Ammon's horn (tissue), 1 donor: ENCODE measurements at regions not wholly inside any gene's neighbourhood (a gene's known extent, or its start where the extent isn't known, plus 50 kb on each side); places are given as distances from the start of the nearest gene placed in this dataset.
"Not testable (repeated sequence)": the region's sequence is repeated elsewhere in the genome, so short reads cannot be mapped to it uniquely, and the experiment has no call there.

Source experiments
- DNase-seq: peaks from one replicate; pipeline ENCODE4 v3.0.0-alpha.2; 2016; ENCODE audit warnings: low spot score

DNA sequence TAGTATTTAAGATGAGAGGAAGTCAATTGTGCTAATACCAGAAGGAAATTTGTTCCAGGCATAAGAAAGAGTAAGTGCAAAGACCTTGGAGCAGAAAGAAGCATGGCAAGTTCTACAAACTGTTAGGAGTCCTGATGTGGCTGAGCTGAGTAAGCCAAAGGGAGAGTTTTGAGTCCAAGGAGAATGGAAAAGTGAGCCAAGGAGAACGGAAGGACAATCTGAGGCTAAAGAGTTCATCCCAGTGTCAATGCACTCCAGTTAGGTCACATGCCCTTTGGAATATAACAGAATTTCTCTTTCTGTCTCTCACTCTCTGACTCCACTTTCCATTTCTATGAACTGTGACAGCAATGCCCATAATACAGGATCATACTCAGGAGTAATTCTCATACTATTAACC, 224.7 kb downstream of the CAAP1 start:
- DNase-seq, result no peak

- no peak for DNase-seq
Measured at GRCh38 chr9:26665666-26666065, 226.9 kb downstream of the CAAP1 start.

- not testable (repeated sequence) for DNase-seq
Measured at GRCh38 chr9:26664087-26664773, 228.4 kb downstream of the CAAP1 start.

GRCh38 chr9:26662476-26662875, 230.1 kb downstream of the CAAP1 start:
- no peak for DNase-seq

GRCh38 chr9:26658476-26658875, 234.1 kb downstream of the CAAP1 start:
- DNase-seq, result no peak

DNA sequence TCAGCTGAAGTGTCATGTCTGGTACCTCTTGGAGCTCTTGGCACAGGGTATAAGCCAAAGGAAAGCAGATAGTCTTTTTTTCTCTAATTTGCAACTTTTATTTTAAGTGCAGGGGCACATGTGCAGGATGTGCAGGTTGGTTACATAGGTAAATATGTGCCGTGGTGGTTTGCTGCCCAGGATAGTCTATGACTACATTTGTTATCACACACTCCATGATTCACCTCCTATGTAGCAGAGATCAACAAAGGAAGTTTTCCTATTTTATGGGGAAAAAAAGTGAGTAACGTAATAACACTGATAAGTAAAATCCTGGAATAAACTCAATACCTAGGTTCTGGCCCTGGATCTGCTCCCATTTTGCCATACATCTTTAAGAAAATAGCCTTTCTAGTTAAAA, 234.6 kb downstream of the CAAP1 start:
- DNase-seq, result no peak

DNA sequence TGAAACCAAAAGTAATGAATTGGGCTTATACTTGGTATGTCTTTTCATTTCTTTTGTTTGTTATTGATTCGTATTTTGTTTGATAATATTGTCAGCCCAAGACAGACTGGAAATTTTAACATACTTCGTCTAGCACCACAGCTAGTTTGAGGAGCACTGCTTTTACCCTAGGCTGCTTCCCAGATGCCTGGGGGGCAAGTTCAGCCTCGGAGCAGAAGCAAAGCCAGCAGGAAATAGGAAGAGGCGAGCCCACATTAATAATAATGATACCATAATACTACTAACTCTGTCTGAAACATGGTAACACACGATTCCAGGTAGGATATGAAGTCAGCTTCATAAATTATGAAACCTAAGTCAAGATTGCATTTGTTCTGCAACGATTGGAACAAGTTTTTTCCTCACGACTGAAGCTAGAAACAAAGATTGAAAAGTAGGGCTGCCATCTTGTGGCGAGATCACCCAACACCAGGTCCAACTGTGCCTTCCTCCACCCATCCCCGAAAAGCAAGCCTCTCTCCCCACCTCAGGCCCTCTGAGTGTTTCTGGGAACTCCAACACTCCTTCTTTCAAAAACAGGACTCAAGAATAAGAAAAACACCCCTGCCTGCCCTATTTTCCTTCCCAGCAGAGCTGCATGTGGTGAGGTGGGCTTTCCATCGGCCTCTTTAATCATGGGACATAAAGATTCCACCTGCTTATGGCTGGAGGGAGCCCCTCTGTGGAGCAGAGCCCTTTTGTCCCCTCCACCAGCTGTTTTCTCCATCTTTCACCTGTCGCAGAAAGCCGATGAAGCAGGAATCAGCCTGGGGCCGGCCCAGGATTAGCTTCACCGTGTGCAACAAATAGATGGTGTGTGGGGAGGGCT, 236.4 kb downstream of the CAAP1 start:
- peak; percentile 69 for DNase-seq

DNA sequence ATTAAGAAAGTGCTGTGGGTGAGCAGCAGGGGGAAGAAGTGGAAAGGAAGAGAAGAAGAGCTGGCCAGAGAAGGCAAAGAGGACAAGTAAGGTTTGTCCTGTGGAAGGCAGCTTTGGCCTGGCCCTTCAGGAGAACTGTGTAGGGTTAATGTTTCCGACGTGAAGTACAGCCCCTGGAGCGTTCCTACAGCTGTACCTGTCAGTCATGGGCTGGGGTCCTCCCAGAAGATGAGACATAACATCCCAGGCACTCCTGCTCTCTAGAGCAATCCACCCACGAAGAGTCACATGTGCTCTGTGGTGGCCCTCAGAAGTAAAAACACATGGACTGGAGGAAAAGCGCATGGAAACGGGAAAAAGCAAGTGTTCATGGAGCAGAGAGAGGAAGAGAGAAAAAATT, 237.4 kb downstream of the CAAP1 start:
- no peak for DNase-seq

- peak; percentile 9 for DNase-seq
Measured at GRCh38 chr9:26650325-26650724, 242.3 kb downstream of the CAAP1 start.

DNA sequence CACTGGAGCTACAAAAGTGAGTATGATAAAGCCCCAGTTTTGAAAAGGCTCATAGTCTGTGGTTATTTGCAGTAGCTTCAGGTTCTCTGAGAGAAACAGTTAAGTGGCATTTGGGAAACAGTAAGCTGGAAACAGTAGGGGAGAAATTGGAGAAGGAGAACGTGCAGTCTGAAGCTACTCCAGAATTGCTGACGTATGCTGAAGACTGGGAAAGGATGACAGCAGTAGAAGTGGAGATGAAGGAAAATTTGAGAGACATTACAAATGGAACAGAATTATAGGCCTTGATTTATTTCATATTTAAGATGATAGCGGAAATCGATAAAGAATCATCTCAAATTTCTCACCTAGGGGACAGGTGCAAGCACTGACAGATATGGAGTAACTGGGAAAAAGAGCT, 248.8 kb downstream of the CAAP1 start:
- DNase-seq, result no peak

DNA sequence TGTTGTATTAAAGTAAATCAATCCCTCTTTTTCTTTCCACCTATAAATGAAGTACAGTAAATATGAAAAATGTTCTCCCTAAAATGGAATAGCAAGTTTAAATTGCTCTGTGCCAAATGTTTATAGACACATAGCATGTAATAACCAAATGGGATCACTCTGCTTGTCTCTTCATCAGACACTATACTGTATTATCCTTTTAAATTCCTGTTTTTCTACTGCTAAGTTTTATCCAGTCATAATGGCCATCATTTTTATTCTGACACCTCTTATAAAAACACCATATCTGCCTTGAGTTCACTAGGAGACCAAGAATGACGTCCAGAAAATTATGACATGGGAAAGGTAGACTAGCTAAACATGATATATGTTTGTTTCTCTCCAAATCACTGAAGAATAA, 252.8 kb downstream of the CAAP1 start:
- DNase-seq, result no peak

DNA sequence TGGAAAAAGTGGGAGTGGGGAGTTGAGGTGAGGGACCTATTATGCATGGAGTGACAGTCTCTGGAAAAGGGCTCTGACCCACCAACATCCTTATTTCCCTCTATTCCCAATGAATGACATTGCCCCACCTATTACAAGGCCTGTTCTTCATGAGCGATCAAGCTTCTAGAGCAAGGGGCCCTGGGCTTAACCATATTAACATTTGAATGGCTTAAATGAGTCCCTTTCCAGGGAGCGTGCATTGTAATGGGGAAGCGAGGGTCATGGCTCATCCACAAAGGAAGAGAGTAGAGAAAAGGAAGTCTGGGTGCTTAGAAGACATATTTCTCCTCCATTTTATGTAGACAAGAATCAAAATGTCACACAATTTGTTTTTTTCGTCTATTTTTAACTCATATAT, 255.5 kb downstream of the CAAP1 start:
- no peak for DNase-seq

DNA sequence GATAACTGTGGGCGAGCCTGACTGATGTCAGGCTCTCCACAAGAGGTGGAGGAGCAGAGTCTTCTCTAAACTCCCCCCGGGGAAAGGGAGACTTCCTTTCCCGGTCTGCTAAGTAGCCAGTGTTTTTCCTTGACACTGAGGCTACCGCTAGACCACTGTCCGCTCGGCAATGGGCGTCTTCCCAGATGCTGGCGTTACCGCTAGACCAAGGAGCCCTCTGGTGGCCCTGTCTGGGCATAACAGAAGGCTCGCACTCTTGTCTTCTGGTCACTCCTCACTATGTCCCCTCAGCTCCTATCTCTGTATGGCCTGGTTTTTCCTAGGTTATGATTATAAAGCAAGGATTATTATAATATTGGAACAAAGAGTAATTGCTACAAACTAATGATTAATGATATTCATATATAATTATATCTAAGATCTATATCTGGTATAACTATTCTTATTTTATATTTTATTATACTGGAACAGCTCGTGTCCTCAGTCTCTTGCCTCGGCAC, 278.7 kb downstream of the CAAP1 start:
- not testable (repeated sequence) for DNase-seq

- DNase-seq, result no peak
Measured at GRCh38 chr9:26612211-26612610, 280.4 kb downstream of the CAAP1 start.

GRCh38 chr9:26606756-26607155, 285.8 kb downstream of the CAAP1 start:
- DNase-seq, result no peak

- no peak for DNase-seq
Measured at GRCh38 chr9:26605367-26605766, 287.2 kb downstream of the CAAP1 start.

DNA sequence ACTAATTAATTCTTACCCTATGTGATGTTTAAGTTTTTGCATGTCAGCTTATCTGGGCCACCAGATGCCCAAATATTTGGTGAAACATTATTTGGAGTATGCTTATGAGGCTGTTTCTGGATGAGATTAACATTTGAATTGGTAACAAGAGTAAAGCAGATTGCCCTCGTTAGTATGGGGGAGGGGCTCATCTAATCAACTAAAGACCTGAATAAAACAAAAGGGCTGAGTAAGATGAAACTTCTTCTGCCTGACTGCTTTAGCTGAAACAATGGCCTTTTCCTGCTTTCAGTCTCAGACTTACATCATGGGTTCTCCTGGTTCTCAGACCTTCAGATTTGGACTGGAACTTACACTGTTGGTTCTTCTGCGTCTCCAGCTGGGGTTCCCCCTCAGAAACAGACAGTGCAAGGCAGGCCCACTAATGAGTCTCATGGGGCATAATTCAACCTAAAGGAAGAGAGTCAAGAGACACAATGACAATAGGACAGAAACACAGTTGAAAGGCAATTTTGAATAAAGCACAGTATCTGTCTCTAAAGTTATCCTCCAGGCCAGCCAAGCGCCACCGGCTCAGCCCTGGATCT, 288.4 kb downstream of the CAAP1 start:
- DNase-seq, result no peak

DNA sequence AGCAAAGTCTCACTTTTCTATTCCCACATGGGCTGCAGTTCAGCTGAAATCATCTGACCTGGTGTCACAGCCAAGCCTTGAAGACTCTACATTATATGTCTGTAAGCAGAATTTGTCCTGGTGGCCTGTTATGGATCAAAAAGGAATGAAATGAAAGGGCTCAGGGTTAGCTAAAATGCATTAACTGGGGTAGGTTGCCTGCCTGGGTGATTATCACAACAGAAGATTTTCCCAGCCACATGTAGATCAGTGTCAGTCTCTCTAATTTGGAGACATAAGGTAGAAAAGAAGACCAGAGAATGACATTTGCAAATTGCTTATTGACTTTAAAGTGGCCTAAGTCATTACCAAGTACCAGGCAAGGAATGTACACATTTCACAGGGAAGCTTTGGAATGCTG, 289.0 kb downstream of the CAAP1 start:
- DNase-seq, result no peak

DNA sequence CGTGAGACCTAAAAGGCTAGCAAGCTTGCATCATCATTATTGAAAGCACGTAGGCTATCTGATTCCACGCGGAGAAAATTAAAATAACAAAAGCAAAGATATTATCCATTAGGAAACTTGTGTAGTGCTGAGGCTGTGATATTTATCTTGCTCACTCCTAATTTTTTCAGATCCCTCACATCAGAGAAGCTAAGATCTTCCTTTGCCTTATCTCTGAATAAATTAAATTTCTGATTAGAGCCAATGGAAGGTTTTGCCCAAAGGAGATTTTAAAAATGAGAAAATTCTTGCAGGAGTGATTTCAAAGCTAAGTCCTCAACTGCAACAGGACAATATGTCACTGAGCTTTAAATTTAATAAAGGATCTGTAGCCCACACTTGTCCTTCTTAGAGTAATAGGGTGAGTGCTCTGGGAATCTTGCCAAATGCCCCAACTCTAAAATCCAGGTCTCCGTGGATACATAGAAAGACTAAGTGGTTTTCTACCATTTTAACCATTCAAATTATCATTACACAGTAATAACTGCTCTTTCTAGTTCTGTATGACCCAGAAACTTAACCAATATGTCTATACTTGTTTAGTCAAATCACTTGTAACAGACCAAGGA, 295.0 kb downstream of the CAAP1 start:
- DNase-seq, result no peak

DNA sequence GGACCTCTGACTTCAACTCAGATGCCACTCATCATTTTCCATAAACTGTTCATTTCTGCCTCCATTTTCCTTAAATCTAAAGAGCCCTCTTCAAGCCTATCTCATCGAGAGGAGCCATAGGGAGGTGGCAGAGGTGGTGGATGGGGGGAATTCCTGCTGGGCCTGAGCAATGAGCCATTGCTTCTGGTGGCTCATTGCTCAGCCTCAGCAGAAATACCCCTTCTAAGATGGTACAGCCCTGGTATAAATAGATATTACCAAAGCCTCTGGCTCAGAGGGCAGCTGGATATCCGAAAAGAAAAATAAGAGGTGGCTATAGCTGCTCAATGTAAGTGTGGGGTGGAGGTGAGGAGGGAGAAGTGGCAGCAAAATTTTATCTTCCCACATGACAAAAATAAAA, 313.5 kb downstream of the CAAP1 start:
- DNase-seq, result no peak

DNA sequence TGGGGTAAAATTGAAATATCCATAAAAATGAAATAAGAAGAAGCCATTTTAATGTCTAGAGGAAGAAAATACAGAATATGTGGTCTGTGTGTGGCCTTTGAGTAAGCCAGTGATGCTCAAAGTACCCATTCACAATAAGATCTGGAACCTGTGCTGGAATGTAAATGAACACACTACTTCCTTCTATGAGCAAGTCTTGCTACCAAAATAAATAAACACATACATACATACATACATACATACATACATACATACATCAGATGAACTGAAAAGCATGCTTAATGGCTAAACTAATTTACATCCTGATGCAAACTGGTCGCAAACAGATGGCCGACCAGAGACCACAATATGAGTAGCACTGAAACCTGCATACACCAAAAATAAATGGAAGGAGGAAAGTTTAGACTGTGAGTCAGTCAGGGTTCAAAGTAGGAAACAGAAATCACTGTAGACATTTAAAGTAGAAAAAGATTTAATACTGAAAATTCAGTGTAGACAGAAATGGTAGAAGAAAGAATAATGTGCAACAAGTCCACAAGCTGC, 317.6 kb downstream of the CAAP1 start:
- no peak for DNase-seq

GRCh38 chr9:26574256-26574655, 318.3 kb downstream of the CAAP1 start:
- no peak for DNase-seq
